ENCODE measurements at regions not wholly inside any gene's neighbourhood (a gene's known extent, or its start where the extent isn't known, plus 50 kb on each side); places are given as distances from the start of the nearest gene placed in this dataset.

GRCh38 chr13:72541674-72542073 lies 185.8 kb downstream of the MZT1 start:
- Histone ChIP-seq H3K9me2 (ENCODE audit: insufficient read depth, low read length) (no peaks in the 10 kb centered on the region), H3F3A (ENCODE audit: insufficient read depth, low read length, poor library complexity, severe bottlenecking) (no peaks in the 10 kb centered on the region), H3K36me3 (ENCODE audit: insufficient read depth, low read length) (no peaks in the 10 kb centered on the region), H3K4me2 (ENCODE audit: low read length) (no peak overlapping the region), H3K9me3 (ENCODE audit: low read length) (no peaks in the 10 kb centered on the region), H2AFZ (ENCODE audit: low read depth, low read length) (no peak overlapping the region), H3K27ac (ENCODE audit: low read length) (no peak overlapping the region), H3K79me2 (replicated peaks; ENCODE audit: insufficient read depth, low read length) (no peaks in the 10 kb centered on the region), H4K20me1 (ENCODE audit: insufficient read depth) (no peaks in the 10 kb centered on the region), H3K9ac (ENCODE audit: low read length) (no peak overlapping the region), H3K27me3 (ENCODE audit: insufficient read depth, low read depth, low read length) (peaks cover 38% of the 10 kb centered on the region), H3K4me3 (ENCODE audit: low read length) (no peak overlapping the region)
- no peak for TF ChIP-seq SMC3 (conservative IDR thresholded peaks at IDR 0.05; ENCODE audit: poor library complexity)
- TF ChIP-seq RAD21 (conservative IDR thresholded peaks at IDR 0.05) = no peak
- no peak for TF ChIP-seq EZH2 (IDR thresholded peaks at IDR 0.05; ENCODE audit: borderline replicate concordance, insufficient read depth, low read length, poor library complexity, severe bottlenecking)
- TF ChIP-seq EP300 (conservative IDR thresholded peaks at IDR 0.05; ENCODE audit: poor library complexity, severe bottlenecking) = no peak
- TF ChIP-seq REST (IDR thresholded peaks at IDR 0.05; ENCODE audit: borderline replicate concordance) = no peak
- TF ChIP-seq TAF1 (IDR thresholded peaks at IDR 0.05; ENCODE audit: low read depth) = no peak
- no peak for TF ChIP-seq CTCF (IDR thresholded peaks at IDR 0.05; ENCODE audit: poor library complexity, severe bottlenecking)
- no peak for TF ChIP-seq POLR2AphosphoS5 (IDR thresholded peaks at IDR 0.05)
- no peak for TF ChIP-seq MXI1 (conservative IDR thresholded peaks at IDR 0.05; ENCODE audit: poor library complexity, severe bottlenecking)

GRCh38 chr13:72540881-72541280 lies 186.5 kb downstream of the MZT1 start:
- peaks cover 44% of the 10 kb centered on the region for H3K27me3 ChIP-seq (ENCODE audit: insufficient read depth, low read depth, low read length)

More at GRCh38 chr13:72540881-72541280, 186.5 kb downstream of the MZT1 start:
- no peaks in the 10 kb centered on the region for H3K36me3 ChIP-seq (ENCODE audit: insufficient read depth, low read length)
- H2AFZ ChIP-seq (ENCODE audit: low read depth, low read length) = no peak overlapping the region
- no peak overlapping the region for H3K4me3 ChIP-seq (ENCODE audit: low read length)
- H3F3A ChIP-seq (ENCODE audit: insufficient read depth, low read length, poor library complexity, severe bottlenecking) = no peaks in the 10 kb centered on the region
- no peaks in the 10 kb centered on the region for H4K20me1 ChIP-seq (ENCODE audit: insufficient read depth)
- H3K4me2 ChIP-seq (ENCODE audit: low read length) = no peak overlapping the region
- TF ChIP-seq RAD21 (conservative IDR thresholded peaks at IDR 0.05) (no peak), EP300 (conservative IDR thresholded peaks at IDR 0.05; ENCODE audit: poor library complexity, severe bottlenecking) (no peak), REST (IDR thresholded peaks at IDR 0.05; ENCODE audit: borderline replicate concordance) (no peak), EZH2 (IDR thresholded peaks at IDR 0.05; ENCODE audit: borderline replicate concordance, insufficient read depth, low read length, poor library complexity, severe bottlenecking) (no peak), CTCF (IDR thresholded peaks at IDR 0.05; ENCODE audit: poor library complexity, severe bottlenecking) (no peak), MXI1 (conservative IDR thresholded peaks at IDR 0.05; ENCODE audit: poor library complexity, severe bottlenecking) (no peak), POLR2AphosphoS5 (IDR thresholded peaks at IDR 0.05) (no peak), SMC3 (conservative IDR thresholded peaks at IDR 0.05; ENCODE audit: poor library complexity) (no peak)
- no peak overlapping the region for H3K27ac ChIP-seq (ENCODE audit: low read length)
- no peaks in the 10 kb centered on the region for H3K9me3 ChIP-seq (ENCODE audit: low read length)
- no peaks in the 10 kb centered on the region for H3K79me2 ChIP-seq (replicated peaks; ENCODE audit: insufficient read depth, low read length)
- no peaks in the 10 kb centered on the region for H3K9me2 ChIP-seq (ENCODE audit: insufficient read depth, low read length)
- H3K9ac ChIP-seq (ENCODE audit: low read length) = no peak overlapping the region

All from neural cell (in vitro differentiated cells).